GM10248 (cell line): ENCODE measurements at regions not wholly inside any gene's neighbourhood (a gene's known extent, or its start where the extent isn't known, plus 50 kb on each side); places are given as distances from the start of the nearest gene placed in this dataset.
"Not testable (repeated sequence)": the region's sequence is repeated elsewhere in the genome, so short reads cannot be mapped to it uniquely, and the experiment has no call there.

ENCODE experiments used
- CTCF ChIA-PET: fragments of 300-600 bp; sonication (Branson Sonifier 250); formaldehyde crosslinking; extraction: SDS; loops from one replicate; lab custom pipeline; 2021; ENCODE audit warnings: antibody characterized with exemption; lab: Yijun Ruan, JAX
- POLR2A ChIA-PET: fragments of 350-650 bp; sonication (Branson Sonifier 250); formaldehyde crosslinking; extraction: SDS; loops from one replicate; lab custom pipeline; 2020; ENCODE audit warnings: antibody characterized with exemption; lab: Yijun Ruan, JAX
- DNase-seq: peaks from one replicate; pipeline ENCODE4 v3.0.0; 2012; ENCODE audit errors: extremely low spot score
- CTCF ChIP-seq: IDR thresholded peaks from 2 replicates; pipeline ENCODE4 v1.5.1; 2012; ENCODE audit warnings: mild to moderate bottlenecking, low read depth; ENCODE audit errors: extremely low read depth, missing control alignments, control extremely low read depth

GRCh38 chr12:58009405-58010195, 68.2 kb downstream of the ATP23 start:
- ChIA-PET POLR2A (no interaction called here), CTCF (no interaction called here)
- no peak for DNase-seq
- TF ChIP-seq CTCF: no peak

GRCh38 chr12:58011676-58012075, 70.3 kb downstream of the ATP23 start:
- CTCF ChIA-PET: interaction anchor here (1.0 kb wide), 1 partner anchor 14 kb away, joined by 3 read pairs; no protein-coding TSS in a partner anchor
- no peak for TF ChIP-seq CTCF
- DNase-seq: no peak
- POLR2A ChIA-PET: no interaction called here

DNA sequence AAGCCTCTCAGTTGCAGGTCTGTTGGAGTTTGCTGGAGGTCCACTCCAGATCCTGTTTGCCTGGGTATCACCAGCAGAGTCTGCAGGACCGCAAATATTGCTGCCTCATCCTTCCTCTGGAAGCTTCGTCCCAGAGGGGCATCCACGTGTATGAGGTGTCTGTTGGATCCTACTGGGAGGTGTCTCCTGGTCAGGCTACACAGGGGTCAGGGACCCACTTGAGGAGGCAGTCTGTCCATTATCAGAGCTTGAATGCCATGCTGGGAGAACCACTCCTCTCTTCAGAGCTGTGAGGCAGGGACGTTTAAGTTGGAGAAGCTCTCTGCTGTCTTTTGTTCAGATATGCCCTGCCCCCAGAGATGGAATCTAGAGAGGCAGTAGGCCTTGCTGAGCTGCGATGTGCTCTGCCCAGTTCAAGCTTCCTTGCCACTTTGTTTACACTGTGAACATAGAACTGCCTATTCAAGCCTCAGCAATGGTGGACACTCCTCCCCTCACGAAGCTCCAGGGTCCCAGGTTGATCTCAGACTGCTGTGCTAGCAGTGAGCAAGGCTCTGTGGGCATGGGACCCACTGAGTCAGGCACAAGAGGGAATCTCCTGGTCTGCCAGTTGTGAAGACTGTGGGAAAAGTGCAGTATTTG, 81.1 kb downstream of the ATP23 start:
- CTCF ChIA-PET, DNase-seq, POLR2A ChIA-PET: not testable (repeated sequence)

- POLR2A ChIA-PET: no interaction called here
- no peak for TF ChIP-seq CTCF
- CTCF ChIA-PET: no interaction called here
- DNase-seq: no peak
These were observed 84.1 kb downstream of the ATP23 start for GRCh38 chr12:58025431-58025830.

DNA sequence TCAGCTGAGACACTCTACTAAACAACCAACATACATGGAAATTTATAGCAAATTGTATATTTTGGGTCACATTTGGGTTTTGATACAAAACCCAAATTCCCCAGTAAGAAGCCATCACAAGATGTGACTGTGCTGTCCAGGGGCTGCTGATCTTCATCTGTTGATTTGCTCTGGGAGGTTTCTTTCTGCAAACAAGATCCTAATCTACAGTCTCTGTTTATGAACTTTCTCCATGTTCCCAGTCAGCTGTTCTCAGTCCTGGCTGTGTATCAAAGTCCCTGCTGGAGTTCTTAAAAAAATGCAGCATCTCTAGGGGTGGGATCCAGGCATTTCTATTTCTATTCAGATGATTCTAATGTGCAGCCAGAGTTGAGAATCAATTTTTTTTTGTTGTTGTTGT, 85.1 kb downstream of the ATP23 start:
- no peak for TF ChIP-seq CTCF
- DNase-seq: no peak
- ChIA-PET CTCF (no interaction called here), POLR2A (no interaction called here)

- DNase-seq: no peak
- POLR2A ChIA-PET: no interaction called here
- TF ChIP-seq CTCF: no peak
- CTCF ChIA-PET: no interaction called here
These were observed 85.8 kb downstream of the ATP23 start for GRCh38 chr12:58026897-58027891.
